Activated CD4-positive, alpha-beta T cell treated with anti-CD3 and anti-CD28 coated beads, Interleukin-10, Interleukin-2, amounts not matched to agents 100 ng/mL and 50 ng/mL, durations not matched to agents 16 hours and 8 hours (primary cell): ENCODE measurements at regions not wholly inside any gene's neighbourhood (a gene's known extent, or its start where the extent isn't known, plus 50 kb on each side); places are given as distances from the start of the nearest gene placed in this dataset.
"Not testable (repeated sequence)": the region's sequence is repeated elsewhere in the genome, so short reads cannot be mapped to it uniquely, and the experiment has no call there.

Experiments
- DNase-seq: peaks from one replicate; pipeline ENCODE4 v3.0.0-alpha.2; 2020

DNA sequence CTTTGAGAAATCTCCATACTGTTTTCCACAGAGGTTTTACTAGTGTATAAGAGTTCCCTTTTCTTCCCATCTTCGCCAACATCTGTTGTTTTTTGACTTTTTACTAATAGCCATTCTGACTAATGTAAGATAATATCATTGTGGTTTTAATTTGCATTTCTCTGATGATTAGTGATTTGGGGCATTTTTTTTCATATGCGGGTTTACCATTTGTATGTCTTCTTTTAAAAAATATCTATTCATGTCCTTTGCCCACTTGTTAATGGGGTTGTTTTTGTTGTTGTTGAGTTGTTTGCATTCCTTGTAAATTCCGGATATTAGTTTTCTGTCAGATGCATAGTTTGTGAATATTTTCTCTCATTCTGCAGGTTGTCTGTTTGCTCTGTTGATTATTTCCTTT, 167.1 kb downstream of the PRL start:
- DNase-seq: no peak

DNA sequence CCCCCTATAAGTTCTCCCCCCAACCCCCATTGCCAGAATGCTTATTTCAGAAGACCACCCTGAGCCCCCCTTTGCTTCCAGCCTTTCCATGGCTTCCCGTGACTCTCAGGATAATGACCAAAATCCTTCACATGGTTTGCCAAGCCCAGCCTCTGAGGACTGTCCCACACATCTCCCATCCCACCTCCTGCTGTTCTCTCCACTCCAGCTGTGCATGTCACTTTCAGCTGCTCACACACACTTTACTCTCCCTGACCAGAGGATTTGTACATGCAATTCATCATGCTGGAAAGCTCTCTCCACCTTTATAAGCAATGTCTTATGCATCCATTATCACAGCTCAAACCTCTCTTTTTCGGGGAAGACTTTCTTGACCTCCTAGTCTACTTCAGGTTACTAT, 164.2 kb downstream of the PRL start:
- DNase-seq: no peak

DNA sequence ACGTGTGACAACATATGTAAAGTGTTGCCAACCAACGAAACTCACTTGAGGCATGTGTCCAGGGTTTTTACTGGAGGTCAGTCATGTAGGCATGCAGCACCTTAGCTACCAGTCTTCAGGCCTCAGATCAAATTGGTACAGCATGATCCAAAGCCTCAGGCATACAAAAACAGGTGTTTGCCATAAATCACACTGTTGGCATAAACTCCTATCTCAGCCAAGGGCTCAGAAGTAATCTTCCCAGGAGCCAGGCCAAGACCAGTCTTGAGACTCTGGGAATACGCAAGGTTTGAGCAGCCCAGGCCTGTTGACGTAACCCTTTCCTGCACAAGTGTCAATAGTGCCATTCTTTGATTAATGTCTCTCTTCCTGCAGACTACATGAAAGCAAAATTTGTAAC, 163.5 kb downstream of the PRL start:
- no peak for DNase-seq

DNA sequence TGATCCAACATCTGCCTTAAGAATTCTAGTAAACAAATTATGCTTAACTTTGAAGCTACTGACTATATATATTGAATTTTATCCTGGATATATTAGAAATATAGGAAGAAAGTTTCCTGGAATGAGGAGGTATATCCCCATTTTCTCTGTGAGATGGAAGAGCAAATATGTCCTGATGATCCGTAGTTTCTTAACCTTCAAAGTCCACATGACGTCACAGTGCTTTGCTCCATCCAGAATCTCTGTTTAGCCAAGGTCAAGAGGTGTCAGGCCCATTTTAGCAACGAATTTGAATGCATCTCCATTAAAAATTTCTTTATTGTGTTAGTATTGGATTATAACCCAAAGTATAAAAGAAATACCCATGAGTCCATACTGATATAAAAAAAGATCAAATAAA, 162.5 kb downstream of the PRL start:
- no peak for DNase-seq

DNA sequence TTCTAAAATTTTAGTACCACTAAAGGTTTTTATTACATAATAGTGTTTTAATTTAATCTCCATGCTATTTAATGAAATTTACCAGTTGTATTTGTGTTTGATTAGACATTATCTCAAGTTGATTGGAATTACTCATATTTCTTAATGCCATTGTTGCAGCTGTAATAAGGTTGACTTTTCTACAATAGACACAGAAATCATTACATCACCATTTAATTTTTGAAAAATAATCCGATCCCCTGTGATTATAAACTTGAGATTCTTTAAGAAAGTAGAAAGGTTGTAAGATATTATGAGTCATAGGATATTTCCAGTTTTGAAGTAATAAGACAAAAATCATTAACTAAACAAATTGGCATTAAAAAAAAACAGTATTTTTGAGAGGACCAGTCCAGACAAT, 161.4 kb downstream of the PRL start:
- DNase-seq: no peak

DNA sequence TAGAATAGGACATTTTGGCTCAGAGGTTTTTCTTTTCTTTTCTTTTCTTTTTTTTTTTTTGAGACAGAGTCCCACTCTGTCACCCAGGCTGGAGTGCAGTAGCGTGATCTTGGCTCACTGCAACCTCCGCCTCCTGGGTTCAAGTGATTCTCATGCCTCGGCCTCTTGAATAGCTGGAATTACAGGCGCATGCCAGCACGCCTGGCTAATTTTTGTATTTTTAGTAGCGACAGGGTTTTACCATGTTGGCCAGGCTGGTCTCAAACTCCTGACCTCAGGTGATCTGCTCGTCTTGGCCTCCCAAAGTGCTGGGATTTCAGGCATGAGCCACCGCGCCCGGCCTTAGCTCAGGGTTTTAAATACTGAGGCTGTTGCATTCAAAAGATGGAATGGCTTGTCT, 156.1 kb downstream of the PRL start:
- not testable (repeated sequence) for DNase-seq

DNA sequence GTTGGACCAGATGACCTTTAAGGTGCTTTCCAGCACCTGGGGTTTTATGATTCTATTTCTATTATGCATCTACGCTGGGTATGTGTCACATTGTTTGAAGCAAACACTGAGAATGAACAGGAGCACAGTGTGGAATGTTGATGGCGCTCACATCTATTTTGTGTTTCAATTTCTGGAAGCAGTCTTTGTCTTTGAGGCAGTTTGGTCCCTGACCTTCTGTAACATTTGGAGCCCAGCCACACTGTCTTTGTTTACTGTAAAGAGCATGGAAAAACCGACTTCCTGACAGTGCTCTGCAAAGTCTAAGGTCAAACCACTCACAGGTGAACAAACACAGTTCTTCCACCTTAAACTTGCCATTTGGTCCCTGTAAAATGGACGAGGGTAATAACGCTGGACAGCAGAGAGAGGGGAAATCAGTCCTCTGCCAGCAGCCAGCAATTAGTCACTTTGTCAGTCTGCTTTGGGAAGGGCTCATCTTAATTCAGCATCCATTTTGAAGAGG, 155.5 kb downstream of the PRL start:
- DNase-seq: no peak

DNA sequence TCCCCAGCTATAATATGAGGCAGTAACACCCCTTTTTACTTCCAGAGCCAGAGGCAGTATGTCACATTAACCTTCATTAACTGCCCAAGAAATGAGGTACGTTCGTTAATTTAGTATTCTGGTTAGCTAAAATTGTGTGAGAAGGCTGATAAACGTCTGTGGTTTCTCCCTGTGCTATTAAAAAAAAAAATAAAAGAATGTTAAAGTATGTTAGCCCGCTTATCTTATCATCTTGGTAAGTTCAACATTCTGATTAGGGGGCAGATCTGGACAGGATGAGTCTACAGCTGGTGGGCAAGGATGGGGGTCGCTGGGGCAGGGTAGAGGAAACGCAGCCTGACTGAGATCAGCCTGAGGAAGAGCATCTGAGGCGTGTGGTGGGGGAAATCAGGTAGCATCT, 154.0 kb downstream of the PRL start:
- no peak for DNase-seq

DNA sequence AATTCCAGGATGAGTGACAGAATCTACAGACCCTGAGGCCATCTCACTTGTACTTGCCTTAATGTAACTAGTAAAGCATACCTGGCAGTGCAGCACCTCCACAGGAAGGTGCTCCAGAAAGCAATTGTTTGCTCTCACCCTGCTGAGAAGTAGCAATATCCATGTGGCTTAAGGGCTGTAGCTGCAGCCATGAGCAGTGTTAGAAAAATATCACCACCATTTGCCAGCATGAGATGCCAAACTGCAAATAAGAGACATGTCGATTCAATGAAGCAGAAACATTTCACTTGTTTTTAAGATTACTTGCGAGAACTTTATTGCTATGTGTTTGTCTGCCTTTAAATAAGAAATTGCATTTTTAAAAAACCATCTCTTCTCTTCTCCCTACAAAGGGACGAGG, 151.5 kb downstream of the PRL start:
- no peak for DNase-seq

DNA sequence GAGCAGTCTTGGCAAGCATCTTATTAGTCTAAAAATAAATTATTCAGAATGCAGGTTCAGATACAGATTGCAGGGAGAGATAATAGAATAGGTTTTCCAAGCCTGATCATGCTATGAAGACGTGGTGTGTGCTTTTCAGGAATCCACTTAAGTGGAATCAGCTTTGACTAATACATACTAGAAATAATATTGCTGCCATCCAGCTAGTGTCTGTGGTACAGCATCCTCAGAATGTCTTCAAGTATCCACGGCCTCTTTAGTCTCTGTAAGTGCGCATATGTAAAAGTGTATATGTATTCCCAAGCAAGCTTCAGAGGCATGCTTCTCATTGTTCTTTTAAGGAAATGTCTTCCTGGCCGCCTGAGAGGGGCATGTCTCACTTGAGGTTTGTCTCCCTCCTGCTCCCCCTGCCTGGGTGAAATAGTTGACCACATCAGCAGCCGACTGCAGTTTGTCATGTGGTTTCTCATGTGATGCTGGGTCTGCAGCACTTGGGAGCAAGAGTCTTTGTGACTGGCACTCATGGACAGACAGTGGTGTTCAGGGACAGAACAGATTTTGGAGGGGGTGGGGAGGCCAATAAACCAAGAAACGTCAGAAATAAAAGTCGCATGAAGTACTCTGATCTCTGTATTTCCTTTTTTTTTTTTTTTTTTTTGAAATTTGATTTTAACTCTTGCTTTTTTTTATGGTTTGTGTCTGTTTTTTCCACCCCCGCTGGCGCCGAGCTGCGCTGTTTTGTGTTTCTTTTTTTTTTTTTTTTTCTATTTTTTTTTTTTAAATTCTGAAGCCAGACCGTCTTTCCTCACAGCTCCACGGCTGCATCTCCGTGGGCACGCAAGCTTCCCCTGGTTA, 150.8 kb downstream of the PRL start:
- no peak for DNase-seq

DNA sequence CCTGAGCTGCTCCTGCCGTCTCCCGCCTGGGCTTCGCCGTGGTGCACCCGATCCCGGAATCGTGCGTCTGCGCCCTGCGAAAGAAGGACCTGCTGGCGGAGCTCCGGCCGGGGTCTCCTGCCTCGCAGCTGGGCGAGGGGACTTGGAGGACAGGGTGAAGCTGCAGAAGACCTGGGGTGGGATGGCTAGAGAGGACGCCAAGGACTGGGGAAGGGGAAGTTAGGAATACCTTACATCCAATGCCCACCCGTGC, 150.2 kb downstream of the PRL start:
- no peak for DNase-seq

DNA sequence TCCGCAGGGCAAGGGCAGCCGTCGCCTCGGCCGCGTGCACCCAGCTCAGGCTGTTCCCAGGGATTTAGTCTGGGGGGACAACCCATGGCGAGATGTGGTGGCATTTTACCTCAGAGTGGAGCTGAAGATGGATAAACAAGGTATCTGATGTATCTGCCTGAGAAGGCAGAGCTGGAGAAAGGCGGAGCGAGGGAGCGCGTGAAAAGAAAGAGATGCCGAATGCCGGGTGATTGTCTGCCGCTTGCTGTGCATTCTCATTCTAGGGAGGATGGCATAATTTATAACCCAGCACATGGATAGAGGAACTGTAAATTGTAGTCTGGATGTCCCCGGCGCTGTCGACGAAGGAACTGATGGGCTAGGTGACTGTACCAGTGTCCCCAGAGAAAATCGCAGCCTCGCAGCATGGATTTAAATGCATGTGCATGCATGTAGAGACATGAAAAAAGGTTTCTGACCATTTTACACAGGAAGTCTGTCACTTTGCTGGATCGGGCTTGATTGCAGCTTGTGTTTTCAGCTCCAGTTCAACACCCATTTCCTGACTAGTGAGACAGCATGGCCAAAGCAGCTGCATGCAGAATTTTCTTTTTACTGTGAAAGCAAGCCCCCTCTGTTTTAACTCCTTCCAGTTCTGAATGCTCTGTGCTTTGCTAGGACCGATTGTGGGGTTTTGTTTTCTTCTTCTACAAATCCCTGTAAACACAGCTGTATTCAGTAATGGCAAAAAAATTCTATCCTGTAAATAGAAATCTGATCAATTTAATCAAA, 149.7 kb downstream of the PRL start:
- peak; percentile 16 for DNase-seq

DNA sequence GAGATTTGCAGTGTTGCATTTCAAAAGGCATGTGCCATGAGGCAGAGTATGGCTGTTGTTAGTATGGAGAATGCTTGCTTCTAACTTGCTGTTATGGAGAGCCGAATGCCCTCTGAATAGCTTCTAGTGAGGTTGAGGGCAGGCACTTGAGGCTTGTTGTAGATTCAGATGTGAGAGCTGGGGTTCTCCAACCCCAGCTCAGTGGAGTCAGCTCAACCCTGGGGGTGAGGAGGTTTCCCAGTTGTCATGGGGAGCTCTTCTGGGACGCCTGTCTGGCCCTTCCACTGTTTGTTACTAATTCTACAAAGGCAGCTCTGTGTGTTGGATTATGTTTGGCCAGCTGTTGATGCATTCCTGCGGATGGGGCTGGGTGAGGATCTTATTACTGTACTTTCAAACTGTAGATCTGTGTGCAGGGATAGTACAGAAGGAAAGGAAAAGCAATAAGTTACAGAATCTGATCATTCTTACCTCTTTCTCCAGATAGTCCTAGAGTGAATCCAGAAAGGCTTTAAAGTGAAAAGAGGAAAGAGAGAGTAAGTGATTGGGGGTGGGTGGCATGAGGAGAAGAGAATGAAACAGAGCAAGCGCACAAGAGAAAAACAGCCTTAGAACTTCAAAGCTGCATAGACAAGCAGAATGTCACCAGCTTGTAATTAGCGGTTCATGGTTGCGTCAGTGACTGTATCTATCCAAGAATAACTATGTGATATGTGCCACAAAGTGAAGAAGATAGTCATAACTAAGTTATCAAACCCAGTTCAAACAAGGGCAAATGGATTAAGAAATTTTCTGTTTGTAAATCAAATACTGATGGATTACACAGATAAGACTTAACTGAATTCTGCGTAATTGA, 148.7 kb downstream of the PRL start:
- DNase-seq: no peak

DNA sequence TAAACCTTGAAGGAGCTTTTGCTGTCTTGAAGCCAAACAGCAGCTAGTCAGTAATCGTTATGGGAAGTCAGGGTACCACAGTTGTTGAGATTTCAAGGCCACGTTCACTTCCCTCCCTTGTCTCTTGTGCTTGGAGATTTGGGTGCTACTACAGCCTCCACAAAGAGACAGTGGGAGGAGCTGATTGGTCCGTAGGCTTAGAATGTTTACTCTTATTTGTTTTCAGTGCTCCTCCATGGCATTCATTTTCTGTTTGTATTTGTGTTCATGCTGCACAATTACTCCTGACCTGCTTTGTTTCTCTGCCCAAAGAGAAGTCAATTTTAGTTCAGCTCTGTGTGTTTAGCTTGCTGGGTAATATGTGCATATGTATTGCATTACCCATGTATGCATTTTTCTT, 147.7 kb downstream of the PRL start:
- no peak for DNase-seq

DNA sequence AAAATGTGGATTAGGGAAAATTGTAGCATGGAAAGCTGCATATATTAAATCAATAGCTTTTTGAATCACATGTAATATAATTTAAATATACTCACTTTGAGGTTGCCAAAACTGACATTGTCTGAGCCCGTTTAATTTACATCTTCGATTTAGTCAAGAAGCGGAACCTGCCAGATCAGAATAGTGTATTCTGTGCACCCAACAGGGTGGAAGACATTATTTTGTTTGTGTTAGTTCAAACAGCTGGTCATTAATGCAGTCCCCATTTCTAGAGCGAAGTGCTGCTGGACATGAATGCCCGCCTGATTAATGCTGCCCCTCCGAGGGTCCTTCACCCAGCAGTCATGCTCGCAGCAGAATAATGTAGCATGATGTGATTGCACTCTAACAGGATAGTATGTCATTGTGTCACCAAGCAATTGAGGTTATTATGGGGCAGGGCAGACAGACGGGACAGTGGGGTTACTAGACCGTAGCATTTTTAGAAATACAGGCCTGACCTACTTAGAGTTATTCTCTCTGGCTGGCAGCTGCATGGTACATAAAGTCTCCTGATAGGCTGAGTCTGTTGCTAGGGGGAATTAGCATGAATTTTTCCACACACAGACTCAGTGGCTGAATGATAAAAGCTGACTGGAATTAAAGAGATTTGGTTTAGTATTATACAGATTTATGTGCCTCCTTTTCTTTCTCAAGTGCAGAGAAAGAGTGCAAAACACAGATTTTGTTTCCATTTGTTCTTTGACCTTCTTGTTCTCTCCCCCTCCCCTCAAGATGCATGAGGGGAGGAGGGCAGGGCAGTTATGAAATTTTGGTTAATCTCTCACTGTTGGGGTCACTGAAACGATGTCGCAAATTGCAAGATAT, 147.1 kb downstream of the PRL start:
- no peak for DNase-seq

DNA sequence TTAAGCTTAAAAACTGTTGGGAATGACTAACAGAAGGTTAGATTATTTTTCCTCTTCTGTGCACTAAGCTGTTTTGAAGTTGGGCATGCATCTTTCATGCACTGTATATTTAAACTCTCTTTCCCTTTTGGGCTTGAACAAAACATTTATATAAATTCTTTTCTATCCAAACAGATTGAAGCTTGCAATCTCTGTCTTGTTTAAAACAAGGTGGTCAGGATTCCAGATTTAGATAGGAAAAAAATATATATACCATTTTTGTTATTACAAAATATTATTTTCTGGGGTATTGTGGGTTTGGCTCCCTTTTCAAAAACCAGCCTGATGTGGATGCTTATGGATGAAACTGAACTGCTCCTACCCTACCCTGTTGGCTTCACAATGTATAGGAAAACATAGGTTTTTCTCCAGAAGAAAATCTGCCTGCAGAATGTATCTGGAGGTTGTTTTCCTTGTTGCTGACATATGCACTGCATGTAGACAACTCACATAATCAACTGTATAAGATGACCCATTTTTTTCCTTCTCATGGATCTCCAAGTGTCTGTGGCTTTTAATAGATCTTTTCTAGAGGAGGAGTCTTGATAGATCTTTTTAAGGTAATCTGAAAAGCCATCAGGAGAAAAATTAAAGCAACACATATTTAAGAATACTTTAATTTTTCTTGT, 146.3 kb downstream of the PRL start:
- no peak for DNase-seq

DNA sequence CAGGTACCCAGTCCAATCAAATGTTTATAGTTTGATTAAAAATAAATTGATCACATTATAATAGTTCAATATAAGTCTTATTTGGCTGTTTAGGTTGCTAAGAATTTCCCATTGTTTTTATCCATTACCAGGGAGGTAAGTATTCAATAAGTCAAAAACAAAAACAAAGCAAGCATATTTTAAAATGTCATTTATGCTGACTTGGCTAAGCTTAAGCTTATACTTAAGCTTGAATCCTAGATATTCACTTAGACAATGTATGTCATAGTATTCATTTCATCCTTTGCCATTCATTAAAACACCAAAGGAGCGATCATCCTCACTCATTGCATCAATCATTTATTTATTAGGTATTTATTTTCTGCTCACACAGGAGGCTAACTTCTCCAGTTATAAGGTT, 144.9 kb downstream of the PRL start:
- DNase-seq: no peak

DNA sequence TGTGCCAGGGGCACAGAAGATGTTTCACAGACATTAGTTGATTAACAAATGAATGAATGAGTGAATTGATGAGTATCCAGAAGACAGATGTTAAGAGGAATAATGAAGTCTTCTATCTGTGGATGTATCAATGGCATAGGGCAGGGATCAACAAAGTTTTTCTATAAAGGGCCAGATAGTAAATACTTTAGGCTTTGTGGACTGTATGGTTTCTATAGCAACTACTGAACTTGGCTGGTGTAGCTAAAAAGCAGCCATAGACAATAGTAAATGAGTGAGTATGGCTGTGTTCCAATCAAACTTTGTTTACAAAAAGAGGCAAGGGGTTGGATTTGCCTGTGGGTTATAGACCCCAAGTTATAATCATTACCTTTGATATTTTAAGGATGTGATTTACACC, 144.0 kb downstream of the PRL start:
- DNase-seq: no peak

DNA sequence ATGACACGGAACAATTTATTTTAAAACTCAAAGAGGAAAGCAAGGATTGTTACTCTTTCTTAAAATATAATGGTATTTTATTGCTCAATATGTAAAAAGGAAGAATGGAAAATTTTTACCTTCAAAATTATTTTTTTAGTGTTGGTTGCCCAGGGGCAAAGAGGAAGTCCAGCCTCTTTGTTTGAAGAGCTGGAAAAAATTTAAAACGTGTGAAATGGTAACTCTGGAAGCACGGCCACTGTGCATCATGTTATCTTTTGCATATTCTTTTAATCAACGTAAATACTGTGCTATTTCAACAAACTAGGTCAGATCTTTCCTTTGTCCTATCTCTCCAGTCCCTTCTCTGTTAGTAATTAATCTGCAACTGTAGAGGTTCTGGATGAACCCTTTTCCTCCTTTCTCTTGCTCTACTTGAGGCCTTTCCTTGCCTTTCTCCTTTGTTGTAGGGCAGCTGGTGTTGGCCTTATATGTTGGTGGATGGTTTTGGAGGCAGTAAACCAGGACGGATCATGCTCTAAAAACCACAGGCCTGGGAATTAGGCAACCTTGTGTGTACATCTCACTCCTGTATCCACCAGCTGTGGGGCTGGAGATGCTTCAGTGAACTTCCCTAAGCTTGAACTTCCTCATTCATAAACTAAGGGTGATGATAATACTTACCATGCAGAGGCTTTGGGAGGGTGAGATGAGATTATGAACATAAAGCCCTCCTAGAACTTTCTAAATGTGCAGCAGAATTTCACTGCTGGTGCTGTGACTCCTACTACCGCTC, 143.3 kb downstream of the PRL start:
- DNase-seq: no peak

DNA sequence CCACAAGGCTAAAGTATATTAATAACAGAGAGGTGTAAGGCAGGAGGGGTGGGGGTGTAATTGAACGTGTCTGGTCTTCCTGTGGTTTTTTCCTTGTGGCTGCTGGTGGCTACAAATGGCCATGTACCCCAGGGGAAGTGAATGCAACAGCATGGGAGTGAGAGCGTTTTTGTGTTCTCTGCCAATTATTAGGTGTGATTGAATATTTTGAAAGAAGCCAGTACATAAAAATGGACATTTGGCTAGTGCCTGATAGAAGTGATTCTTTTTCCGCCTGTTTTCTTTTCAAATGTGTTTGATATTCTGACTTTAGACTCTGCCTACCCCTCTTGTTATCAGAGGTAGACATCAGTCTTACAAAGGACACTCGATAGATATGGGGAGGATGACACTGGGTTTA, 141.3 kb downstream of the PRL start:
- no peak for DNase-seq

DNA sequence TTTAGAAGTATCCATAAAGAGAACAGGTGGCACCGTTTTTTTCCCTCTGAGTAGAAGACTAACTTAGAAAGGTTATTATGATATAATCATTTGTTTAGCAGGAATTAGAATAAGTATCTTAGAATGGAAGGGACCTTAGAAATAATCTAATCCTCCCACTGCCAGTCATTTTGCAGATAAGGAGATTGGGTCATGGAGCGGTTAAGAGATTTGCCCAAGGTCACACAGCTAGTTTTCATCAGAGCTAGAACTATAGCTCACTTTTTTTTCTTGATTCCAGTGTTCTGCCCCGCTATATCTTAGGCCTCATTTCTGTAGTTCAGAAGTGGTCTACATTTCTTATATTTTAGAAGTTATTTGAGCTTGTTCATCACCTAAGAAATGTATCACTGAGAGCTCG, 139.6 kb downstream of the PRL start:
- no peak for DNase-seq
